Activated CD4-positive, alpha-beta T cell treated with anti-CD3 and anti-CD28 coated beads, Interleukin-2, Interleukin-4, amounts not matched to agents 100 ng/mL and 50 ng/mL, durations not matched to agents 16 hours and 8 hours (primary cell): ENCODE measurements at regions not wholly inside any gene's neighbourhood (a gene's known extent, or its start where the extent isn't known, plus 50 kb on each side); places are given as distances from the start of the nearest gene placed in this dataset.

Source experiments
- DNase-seq: peaks from one replicate; pipeline ENCODE4 v3.0.0-alpha.2; 2020; ENCODE audit warnings: low spot score

- DNase-seq, result no peak
Observed at GRCh38 chr4:60522265-60522664, 677.9 kb upstream of the ADGRL3 start.

- no peak for DNase-seq
Observed at GRCh38 chr4:60531776-60532379, 668.2 kb upstream of the ADGRL3 start.

- DNase-seq, result no peak
Observed at GRCh38 chr4:60544981-60545380, 655.1 kb upstream of the ADGRL3 start.

- no peak for DNase-seq
Observed at GRCh38 chr4:60562334-60562733, 637.8 kb upstream of the ADGRL3 start.

- DNase-seq, result no peak
Observed at GRCh38 chr4:60565558-60565957, 634.6 kb upstream of the ADGRL3 start.

DNA sequence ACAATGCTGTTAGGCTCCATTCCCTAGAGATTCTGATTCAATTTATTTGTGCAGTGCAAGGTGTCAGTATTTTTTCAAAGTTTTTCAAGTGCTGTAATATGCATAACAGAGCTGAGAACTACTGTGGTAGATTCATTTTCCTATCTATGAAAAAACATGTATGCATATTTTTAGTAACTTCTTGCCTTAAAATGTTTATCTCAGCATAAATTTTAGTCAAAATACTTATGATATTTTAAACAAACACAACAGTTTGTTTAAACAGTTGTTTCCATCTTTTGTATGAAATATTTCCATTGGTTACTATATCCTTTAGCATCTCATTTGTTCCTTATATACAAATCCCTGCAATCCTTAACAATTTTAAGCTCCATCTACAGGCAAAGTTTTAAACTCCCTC lies 624.8 kb upstream of the ADGRL3 start:
- no peak for DNase-seq

DNA sequence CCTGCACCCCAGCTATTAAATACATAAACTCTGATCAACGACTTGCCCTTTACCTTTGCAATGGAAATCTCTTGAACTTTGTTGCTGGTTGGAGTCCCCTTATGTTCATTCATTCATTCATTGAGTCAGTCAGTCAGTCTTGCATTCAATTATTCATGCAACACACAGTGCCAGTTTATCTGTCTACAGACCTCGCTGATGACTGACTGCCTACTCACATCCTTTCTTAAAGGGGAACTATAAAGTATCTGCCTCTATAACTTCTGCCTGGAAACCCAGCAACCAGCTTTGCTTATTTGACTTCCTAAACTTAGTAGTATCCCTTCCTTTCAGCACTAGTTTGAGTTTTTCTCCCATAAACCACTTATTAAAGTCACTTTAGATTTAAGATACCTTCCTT lies 620.8 kb upstream of the ADGRL3 start:
- DNase-seq, result no peak

- DNase-seq, result no peak
Observed at GRCh38 chr4:60581919-60582536, 618.1 kb upstream of the ADGRL3 start.

DNA sequence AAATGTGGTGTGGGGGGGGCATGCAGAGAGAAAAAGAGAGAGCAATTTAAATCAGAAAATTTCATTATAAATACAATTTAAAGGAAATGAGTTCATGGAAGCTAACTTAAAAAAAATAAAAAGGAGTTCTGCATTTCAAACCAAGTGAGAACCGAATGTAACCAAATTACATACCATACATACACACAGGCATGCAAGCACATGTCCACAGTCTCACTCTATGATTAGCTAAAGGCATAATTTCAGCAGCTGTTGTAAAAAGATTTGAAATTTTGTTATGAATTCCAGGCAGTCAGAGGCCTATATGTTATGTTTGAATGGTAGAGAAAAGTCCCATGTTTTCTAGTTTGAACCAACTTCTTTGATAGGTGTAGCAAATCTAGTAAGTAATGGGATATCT lies 611.6 kb upstream of the ADGRL3 start:
- no peak for DNase-seq

GRCh38 chr4:60589425-60589824 lies 610.7 kb upstream of the ADGRL3 start:
- no peak for DNase-seq

GRCh38 chr4:60590116-60590515 lies 610.0 kb upstream of the ADGRL3 start:
- DNase-seq, result no peak

GRCh38 chr4:60605646-60606354 lies 594.3 kb upstream of the ADGRL3 start:
- DNase-seq, result no peak

GRCh38 chr4:60611762-60612496 lies 588.2 kb upstream of the ADGRL3 start:
- DNase-seq, result no peak

GRCh38 chr4:60617731-60618130 lies 582.4 kb upstream of the ADGRL3 start:
- DNase-seq, result no peak

DNA sequence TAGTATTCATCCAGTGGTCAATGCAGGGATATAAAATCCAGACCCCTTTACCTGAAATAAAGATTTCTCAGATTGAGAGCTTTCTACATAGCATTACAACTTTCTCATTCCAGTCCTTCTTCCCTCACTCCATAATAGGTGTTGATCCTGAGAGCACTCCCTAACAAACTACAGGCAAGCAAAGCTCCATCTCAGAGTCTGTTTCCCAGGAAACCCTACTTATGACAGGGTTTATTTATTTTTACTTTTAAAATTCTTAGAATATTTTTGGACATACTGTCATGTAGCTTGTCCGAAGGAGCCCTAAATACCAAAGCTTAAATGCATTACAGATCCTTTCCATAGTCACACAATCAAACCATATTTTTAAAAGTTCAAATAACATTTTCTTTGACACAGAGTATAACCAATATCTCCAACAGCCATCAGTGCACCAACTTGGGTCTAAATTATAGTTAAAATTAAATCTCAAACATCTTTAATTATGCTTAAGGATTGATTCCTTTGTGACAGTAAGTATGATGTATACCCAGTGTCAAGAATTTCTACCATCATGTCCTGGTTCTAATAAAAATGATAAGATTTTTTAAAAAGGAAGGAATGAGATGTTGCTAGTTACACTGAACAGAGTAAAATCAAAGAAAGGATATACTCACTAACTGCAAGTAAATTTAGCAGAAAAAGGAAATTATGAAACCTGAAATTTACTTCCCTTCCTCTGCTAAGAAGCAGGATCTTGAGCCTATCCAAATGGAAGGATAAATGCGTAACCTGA lies 580.4 kb upstream of the ADGRL3 start:
- no peak for DNase-seq

GRCh38 chr4:60637976-60638375 lies 562.1 kb upstream of the ADGRL3 start:
- no peak for DNase-seq

DNA sequence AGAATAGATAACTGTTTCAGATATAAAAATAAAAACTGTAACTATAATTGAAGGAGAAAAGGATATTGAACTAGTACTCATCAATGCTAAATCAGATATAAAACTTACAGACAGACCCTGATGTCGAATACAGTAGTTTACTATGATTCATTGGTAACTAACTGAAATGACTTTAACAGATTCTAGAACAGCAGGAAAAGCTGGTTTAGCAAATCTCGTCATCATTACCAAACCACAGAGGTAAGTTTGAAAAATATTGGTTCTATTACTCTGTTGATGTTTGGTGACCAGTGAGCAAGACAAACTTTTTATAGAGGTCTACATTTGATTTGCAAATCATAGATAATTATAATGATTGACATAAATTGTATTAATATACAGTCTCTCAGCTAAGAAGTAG lies 551.4 kb upstream of the ADGRL3 start:
- DNase-seq, result no peak

- no peak for DNase-seq
Observed at GRCh38 chr4:60652933-60653332, 547.2 kb upstream of the ADGRL3 start.

DNA sequence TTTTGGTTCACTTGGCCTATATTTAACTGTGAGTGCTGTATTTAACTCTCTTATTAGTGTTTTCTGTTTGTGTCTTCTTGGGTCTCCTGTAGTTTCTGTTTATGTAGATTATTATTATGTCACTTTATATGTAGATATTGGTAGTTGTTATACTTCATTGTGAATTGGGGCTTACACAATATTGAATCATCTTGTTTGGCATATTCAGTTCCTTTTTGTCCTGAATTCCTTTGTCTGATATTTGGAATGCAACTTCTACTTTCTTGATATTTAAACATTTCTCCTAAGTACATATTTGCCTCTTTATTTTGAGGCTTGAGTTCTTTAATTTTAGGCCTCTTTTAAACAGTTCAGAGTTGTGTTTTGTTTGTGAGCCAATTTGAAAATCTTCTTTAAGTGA lies 544.8 kb upstream of the ADGRL3 start:
- no peak for DNase-seq

DNA sequence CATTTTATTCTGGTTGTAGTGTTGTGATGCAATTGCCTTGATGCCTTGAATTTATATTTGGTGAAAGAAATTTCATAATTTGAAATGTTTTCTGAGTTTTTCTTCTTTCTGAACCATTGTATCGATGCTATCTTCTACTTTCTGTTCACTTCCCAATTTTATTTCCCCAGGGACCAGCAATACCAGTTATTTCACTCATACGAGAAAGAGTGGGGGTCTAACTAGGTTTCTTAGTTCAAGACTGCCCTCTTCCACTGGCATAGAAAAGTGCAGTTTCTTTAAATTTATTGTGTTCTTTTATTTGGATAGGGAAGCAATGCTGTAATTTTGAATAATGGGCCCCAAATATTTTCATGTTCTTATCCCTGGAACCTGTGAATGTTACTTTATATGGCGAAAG lies 544.0 kb upstream of the ADGRL3 start:
- no peak for DNase-seq

GRCh38 chr4:60657041-60657440 lies 543.1 kb upstream of the ADGRL3 start:
- no peak for DNase-seq

DNA sequence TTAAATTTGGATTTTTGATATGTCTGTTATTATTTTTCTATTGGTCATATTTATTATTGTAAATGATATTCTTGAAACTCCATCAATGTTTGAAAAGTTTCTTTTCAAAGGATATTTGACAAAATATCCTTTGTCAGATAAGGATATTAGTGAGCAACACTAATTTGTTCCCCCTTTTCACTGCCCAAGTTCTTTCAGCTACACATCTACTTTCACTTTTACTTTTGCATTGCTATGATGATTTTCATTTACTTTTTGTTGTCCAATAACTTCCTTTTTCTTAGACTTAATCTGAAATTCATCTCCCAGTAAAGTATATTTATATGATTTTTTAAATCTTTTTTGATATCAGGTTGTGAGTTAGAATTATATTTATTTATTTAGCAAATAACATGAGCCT lies 542.3 kb upstream of the ADGRL3 start:
- no peak for DNase-seq
